ENCODE measurements at regions not wholly inside any gene's neighbourhood (a gene's known extent, or its start where the extent isn't known, plus 50 kb on each side); places are given as distances from the start of the nearest gene placed in this dataset.
A peak's percentile ranks its signal among the peaks of the same experiment; 100 is the strongest.

DNA sequence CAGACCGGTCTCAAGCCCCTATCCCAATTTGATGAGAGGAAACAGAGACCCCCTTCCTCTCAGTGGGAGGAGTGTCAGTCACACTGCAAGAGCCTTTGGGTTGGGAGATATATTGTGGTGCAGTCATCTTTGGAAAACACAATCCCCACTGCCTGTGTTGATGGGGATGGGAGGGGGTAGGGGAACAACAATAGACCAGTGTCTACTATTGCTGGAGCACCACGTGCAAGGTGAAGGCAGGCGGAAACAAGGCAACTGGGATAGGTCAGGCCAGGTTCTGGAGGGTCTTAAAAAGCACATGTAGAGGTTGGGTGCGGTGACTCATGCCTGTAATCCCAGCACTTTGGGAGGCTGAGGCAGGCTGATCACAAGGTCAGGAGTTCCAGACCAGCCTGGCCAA is 127.9 kb downstream of the ZFP36L2 start:
- TF ChIP-seq, protein P1, sequence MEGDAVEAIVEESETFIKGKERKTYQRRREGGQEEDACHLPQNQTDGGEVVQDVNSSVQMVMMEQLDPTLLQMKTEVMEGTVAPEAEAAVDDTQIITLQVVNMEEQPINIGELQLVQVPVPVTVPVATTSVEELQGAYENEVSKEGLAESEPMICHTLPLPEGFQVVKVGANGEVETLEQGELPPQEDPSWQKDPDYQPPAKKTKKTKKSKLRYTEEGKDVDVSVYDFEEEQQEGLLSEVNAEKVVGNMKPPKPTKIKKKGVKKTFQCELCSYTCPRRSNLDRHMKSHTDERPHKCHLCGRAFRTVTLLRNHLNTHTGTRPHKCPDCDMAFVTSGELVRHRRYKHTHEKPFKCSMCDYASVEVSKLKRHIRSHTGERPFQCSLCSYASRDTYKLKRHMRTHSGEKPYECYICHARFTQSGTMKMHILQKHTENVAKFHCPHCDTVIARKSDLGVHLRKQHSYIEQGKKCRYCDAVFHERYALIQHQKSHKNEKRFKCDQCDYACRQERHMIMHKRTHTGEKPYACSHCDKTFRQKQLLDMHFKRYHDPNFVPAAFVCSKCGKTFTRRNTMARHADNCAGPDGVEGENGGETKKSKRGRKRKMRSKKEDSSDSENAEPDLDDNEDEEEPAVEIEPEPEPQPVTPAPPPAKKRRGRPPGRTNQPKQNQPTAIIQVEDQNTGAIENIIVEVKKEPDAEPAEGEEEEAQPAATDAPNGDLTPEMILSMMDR (conservative IDR thresholded peaks at IDR 0.05; ENCODE audit: low read depth, low read length) = no peak
- no peak overlapping the region for H3K4me3 ChIP-seq (ENCODE audit: low read depth, low read length)
- no peak for DNase-seq (ENCODE audit: low read depth)

DNA sequence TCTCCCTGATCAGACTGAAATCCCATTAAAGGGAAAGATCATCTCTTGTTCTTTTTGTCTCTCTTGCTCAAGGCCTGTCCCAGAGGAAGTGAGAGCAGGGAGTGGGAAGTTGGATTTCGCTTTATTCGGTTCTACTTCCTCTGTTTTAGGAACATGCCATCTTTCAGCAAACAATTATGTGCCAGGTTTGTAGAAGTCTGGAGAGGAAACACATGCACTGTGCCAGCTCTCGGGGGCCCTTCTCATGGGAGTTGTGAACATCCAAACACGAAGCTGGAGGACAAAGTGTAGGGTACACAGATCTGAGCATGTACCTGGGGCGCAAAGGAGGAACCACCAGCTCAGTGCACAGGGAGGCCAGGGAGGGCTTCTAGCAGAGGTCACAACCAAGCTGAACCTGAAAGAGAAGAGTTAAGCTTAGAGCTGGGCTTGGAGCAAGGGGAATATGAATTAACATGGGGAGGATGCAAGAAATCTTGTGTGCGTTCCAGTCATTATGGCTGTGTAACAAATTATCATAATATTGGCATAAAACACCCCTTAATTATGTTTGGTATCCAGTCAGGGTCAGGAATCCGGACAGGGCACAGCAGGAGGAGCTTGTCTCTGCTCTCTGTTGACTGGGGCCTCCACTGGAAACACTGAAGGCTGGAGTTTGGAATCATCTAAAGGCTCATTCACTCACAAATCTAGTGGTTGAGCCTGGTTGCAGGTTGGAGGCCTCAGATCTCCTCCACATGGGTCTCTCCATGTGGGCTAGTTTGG is 128.6 kb downstream of the ZFP36L2 start:
- DNase-seq (ENCODE audit: low read depth) = no peak
- TF ChIP-seq, protein P1 (conservative IDR thresholded peaks at IDR 0.05; ENCODE audit: low read depth, low read length) = no peak
- H3K4me3 ChIP-seq (ENCODE audit: low read depth, low read length) = no peak overlapping the region

DNA sequence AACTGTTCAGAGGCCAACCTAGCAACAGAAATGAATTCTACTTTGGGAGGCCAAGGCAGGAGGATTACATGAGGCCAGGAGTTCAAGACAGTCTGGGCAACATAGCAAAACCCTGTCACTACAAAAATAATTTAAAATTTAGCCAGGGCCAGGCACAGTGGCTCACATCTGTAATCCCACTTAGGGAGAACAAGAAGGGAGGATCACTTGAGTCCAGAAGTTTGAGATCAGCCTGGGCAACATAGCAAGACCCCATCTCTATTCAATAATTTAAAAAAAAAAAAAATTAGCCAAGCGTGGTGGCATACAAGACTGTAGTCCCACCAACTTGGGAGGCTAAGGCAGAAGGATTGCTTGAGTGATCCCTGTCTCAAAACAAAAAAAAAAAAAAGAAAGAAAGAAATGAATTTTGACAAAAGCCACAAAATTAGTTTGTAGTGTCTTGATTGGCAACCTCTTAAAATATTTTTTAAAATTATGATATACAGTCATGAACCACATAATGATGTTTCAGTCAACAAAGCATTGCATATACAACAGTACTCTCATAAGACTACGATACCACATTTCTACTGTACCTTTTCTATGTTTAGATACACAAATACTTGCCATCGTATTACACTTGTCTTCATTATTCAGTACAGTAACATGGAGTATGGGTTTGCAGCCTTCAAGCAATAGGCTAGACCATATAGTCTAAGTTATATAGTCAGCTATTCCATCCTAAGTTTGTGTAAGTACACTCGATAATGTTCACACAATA is 130.7 kb downstream of the ZFP36L2 start:
- no peak overlapping the region for H3K4me3 ChIP-seq (ENCODE audit: low read depth, low read length)
- TF ChIP-seq, protein P1 (conservative IDR thresholded peaks at IDR 0.05; ENCODE audit: low read depth, low read length) = no peak
- no peak for DNase-seq (ENCODE audit: low read depth)

DNA sequence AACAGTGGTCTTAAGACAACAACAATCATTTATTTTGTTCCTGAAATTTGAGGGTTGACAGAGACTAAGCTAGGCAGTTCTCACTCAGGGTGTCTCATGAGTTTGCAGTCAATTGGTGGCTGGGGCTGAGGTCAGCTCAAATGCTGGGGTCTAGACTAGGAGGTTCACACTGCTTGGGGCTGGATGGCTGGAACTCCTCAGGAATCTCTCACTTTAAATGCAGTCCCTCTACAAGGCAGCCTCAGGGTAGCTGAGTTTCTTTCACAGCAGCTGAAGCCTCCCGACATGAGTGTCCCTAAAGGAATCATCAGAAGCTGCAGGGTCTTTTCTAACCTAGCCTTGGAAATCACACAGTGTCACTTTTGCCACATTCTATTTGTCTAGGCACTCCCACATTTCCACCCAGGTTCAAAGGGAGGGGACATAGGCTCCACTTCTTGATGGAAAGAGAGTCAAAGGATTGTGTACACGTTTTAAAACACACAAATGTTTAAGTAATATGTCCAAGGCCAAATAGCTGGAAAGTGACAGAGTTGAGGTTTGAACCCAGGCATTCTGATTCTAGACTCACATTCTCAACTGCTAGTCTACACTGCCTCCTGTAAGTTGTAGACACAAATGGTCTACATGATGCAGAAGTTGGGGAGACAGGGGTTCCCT is 133.8 kb downstream of the ZFP36L2 start:
- no peak for DNase-seq (ENCODE audit: low read depth)
- TF ChIP-seq, protein P1 (conservative IDR thresholded peaks at IDR 0.05; ENCODE audit: low read depth, low read length) = no peak
- H3K4me3 ChIP-seq (ENCODE audit: low read depth, low read length) = no peak overlapping the region

DNA sequence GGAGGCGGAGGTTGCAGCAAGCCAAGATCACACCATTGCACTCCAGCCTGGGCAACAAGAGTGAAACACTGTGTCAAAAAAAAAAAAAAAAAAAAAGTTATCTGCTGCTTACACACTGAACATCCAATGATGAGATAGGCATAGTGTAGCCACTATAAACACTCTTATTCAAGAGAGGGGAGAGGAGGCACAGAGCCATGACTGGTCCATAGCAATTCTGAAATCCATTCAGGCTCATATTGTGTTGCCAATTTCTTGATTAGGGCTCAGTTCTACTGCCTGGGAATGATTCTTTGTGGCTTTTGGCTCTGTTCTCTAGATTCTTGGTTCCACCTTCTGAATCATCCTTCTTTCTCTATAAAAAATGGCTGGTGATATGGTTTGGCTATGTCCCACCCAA is 136.1 kb downstream of the ZFP36L2 start:
- TF ChIP-seq, protein P1 (conservative IDR thresholded peaks at IDR 0.05; ENCODE audit: low read depth, low read length) = no peak
- H3K4me3 ChIP-seq (ENCODE audit: low read depth, low read length) = no peak overlapping the region
- DNase-seq (ENCODE audit: low read depth) = no peak

DNA sequence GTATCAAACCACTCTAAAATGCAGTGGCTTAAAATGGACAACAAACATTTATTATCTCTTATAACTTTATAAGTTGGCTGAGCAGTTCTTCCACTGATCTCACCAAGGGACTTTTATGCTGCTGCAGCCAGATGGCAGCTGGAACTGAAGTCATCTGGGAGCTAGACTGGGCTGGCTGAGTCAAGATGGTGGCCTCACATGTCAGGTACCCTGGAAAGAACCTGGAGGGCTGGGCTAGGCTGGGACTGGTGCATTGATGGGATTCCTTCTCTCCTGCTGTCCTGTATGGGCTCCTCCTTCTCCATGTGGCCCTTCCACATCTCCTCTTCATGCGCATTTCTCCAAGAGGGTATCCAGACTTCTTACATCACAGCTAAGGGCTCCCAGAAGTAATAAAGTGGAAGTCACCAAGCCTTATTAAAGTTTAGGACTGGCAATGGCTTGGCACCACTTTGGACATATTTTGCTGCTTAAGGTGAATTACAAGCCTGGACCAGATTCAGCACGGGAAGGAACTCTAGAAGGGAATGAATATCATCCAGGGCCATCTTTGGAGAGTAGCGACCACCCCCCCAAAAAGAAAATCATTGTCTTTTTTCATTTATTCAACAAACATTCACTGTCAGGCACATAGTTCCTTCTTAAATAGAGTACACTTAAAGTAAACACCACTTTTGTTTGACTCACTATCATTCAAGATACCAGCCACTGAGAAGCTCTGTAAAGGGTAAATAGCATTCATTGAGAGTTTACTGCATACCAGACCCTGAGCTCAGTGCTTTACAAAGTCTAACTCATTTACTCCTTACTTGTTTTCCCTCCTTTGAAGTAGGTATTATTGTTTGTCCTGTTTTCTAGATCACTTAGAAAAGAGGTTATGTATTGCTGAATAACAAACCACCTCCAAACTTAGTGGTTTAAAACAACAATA is 138.0 kb downstream of the ZFP36L2 start:
- TF ChIP-seq, protein P1 (conservative IDR thresholded peaks at IDR 0.05; ENCODE audit: low read depth, low read length) = no peak
- peak; percentile 76 for DNase-seq (ENCODE audit: low read depth)
- no peak overlapping the region for H3K4me3 ChIP-seq (ENCODE audit: low read depth, low read length)

Measured in choroid plexus epithelial cell (primary cell).